ENCODE measurements at regions not wholly inside any gene's neighbourhood (a gene's known extent, or its start where the extent isn't known, plus 50 kb on each side); places are given as distances from the start of the nearest gene placed in this dataset.

- FAIRE-seq, result no peak
Measured at GRCh38 chr1:4046836-4047461, 146.9 kb upstream of the C1orf174 start.

- FAIRE-seq, result no peak
Measured at GRCh38 chr1:4047666-4048065, 147.6 kb upstream of the C1orf174 start.

- FAIRE-seq, result no peak
Measured at GRCh38 chr1:4048076-4048475, 148.0 kb upstream of the C1orf174 start.

- FAIRE-seq, result no peak
Measured at GRCh38 chr1:4048921-4049320, 148.8 kb upstream of the C1orf174 start.

- no peak for FAIRE-seq
Measured at GRCh38 chr1:4050998-4051397, 150.9 kb upstream of the C1orf174 start.

- FAIRE-seq, result no peak
Measured at GRCh38 chr1:4052657-4053056, 152.6 kb upstream of the C1orf174 start.

GRCh38 chr1:4053160-4053748, 153.2 kb upstream of the C1orf174 start:
- FAIRE-seq, result no peak

- FAIRE-seq, result no peak
Measured at GRCh38 chr1:4053774-4054173, 153.7 kb upstream of the C1orf174 start.

GRCh38 chr1:4055294-4055967, 155.4 kb upstream of the C1orf174 start:
- FAIRE-seq, result no peak

GRCh38 chr1:4056422-4056821, 156.3 kb upstream of the C1orf174 start:
- FAIRE-seq, result no peak

- no peak for FAIRE-seq
Measured at GRCh38 chr1:4056989-4057388, 156.9 kb upstream of the C1orf174 start.

- no peak for FAIRE-seq
Measured at GRCh38 chr1:4057603-4058002, 157.5 kb upstream of the C1orf174 start.

- FAIRE-seq, result no peak
Measured at GRCh38 chr1:4058122-4058521, 158.1 kb upstream of the C1orf174 start.

- no peak for FAIRE-seq
Measured at GRCh38 chr1:4058706-4059105, 158.6 kb upstream of the C1orf174 start.

- no peak for FAIRE-seq
Measured at GRCh38 chr1:4059270-4059669, 159.2 kb upstream of the C1orf174 start.

- no peak for FAIRE-seq
Measured at GRCh38 chr1:4060850-4061249, 160.8 kb upstream of the C1orf174 start.

- no peak for FAIRE-seq
Measured at GRCh38 chr1:4061521-4062031, 161.5 kb upstream of the C1orf174 start.

GRCh38 chr1:4062041-4062440, 162.0 kb upstream of the C1orf174 start:
- no peak for FAIRE-seq

GRCh38 chr1:4062560-4062959, 162.5 kb upstream of the C1orf174 start:
- no peak for FAIRE-seq

GRCh38 chr1:4062992-4063391, 162.9 kb upstream of the C1orf174 start:
- FAIRE-seq, result no peak

- FAIRE-seq, result no peak
Measured at GRCh38 chr1:4063516-4063915, 163.4 kb upstream of the C1orf174 start.

GRCh38 chr1:4064150-4064889, 164.2 kb upstream of the C1orf174 start:
- no peak for FAIRE-seq

- FAIRE-seq, result no peak
Measured at GRCh38 chr1:4066860-4067599, 167.0 kb upstream of the C1orf174 start.
